ENCODE measurements at regions not wholly inside any gene's neighbourhood (a gene's known extent, or its start where the extent isn't known, plus 50 kb on each side); places are given as distances from the start of the nearest gene placed in this dataset.

DNA sequence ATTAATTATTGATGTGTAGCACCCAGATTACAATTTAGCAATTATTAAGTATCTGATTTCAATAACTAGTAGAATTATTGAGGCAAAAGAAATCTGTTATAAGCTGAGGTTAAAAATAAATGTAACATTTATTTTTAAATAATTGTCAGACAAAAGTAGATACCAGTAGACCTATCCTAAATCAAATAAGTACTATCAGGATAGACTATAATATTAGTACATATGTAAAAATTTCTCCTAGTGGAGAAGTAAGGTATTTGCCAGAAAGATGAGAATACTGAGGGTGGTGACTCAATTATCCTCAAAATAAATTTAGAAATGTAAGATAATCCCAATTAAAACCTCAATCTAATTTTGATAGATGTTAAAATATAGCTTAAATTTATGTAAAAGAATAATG lies 377.8 kb upstream of the CHRM3 start:
- Histone ChIP-seq H3K79me2 (ENCODE audit: low read depth) (no peaks in the 10 kb centered on the region), H3K9me3 (ENCODE audit: insufficient read depth, low read depth) (no peaks in the 10 kb centered on the region), H3K27ac (no peak overlapping the region), H3K9me2 (ENCODE audit: insufficient read depth) (no peaks in the 10 kb centered on the region; the same call in 1 of the 2 replicates), H3F3A (ENCODE audit: insufficient read depth, low read depth) (no peaks in the 10 kb centered on the region), H3K27me3 (ENCODE audit: insufficient read depth, low read depth) (0 out of 2 replicates have a peak, but pooled peaks cover 3% of the 10 kb centered on the region), H3K4me1 (replicated peaks; ENCODE audit: insufficient read depth) (no peaks in the 10 kb centered on the region), H2AFZ (no peak overlapping the region), H4K20me1 (ENCODE audit: insufficient read depth) (no peaks in the 10 kb centered on the region), H3K4me3 (no peak overlapping the region), H3K4me2 (no peak overlapping the region), H3K36me3 (ENCODE audit: low read depth) (no peaks in the 10 kb centered on the region)
- intact Hi-C loops (cut with micrococcal nuclease; ENCODE audit: unreplicated experiment), result no loop called here
- POLR2A ChIA-PET (ENCODE audit: unreplicated experiment), result no interaction called here
- CTCF ChIA-PET, result no interaction called here
- DNase-seq, result no peak
- TF ChIP-seq, protein P1, sequence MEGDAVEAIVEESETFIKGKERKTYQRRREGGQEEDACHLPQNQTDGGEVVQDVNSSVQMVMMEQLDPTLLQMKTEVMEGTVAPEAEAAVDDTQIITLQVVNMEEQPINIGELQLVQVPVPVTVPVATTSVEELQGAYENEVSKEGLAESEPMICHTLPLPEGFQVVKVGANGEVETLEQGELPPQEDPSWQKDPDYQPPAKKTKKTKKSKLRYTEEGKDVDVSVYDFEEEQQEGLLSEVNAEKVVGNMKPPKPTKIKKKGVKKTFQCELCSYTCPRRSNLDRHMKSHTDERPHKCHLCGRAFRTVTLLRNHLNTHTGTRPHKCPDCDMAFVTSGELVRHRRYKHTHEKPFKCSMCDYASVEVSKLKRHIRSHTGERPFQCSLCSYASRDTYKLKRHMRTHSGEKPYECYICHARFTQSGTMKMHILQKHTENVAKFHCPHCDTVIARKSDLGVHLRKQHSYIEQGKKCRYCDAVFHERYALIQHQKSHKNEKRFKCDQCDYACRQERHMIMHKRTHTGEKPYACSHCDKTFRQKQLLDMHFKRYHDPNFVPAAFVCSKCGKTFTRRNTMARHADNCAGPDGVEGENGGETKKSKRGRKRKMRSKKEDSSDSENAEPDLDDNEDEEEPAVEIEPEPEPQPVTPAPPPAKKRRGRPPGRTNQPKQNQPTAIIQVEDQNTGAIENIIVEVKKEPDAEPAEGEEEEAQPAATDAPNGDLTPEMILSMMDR (conservative IDR thresholded peaks at IDR 0.05), result peak; percentile 27; the same call in 1 of the 2 replicates
- no peak for TF ChIP-seq EZH2 (IDR thresholded peaks at IDR 0.05; ENCODE audit: low read depth)
- no TSS peak for BruUV-seq (replicated peaks)

DNA sequence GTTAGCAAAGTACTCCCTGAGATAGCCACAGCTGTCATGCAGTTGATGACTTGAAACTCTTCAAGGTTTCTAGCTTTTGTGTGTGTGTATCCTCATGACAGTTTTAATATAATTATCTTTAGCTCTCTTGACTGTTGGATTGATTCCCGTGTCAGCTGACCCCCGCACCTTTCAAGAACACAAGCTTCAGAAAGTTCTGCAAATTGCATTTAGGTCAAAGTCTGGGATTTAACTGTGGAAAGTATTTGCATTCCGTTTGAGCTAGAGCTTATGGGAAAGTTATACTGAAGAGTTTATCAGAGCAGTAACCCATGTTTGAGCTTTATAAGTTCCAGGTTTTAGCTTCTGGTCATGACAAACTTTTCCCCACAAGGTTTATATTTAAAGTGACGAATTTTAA lies 380.1 kb upstream of the CHRM3 start:
- ChIA-PET CTCF (no interaction called here), POLR2A (ENCODE audit: unreplicated experiment) (no interaction called here)
- Histone ChIP-seq H3K9me2 (ENCODE audit: insufficient read depth) (no peaks in the 10 kb centered on the region; the same call in 1 of the 2 replicates), H3F3A (ENCODE audit: insufficient read depth, low read depth) (no peaks in the 10 kb centered on the region), H3K9me3 (ENCODE audit: insufficient read depth, low read depth) (no peaks in the 10 kb centered on the region), H4K20me1 (ENCODE audit: insufficient read depth) (no peaks in the 10 kb centered on the region), H3K79me2 (ENCODE audit: low read depth) (no peaks in the 10 kb centered on the region), H3K27ac (no peak overlapping the region), H3K4me3 (no peak overlapping the region), H3K27me3 (ENCODE audit: insufficient read depth, low read depth) (0 out of 2 replicates have a peak, but pooled peaks cover 3% of the 10 kb centered on the region), H2AFZ (no peak overlapping the region), H3K4me2 (no peak overlapping the region), H3K4me1 (replicated peaks; ENCODE audit: insufficient read depth) (no peaks in the 10 kb centered on the region), H3K36me3 (ENCODE audit: low read depth) (no peaks in the 10 kb centered on the region)
- intact Hi-C loops (cut with micrococcal nuclease; ENCODE audit: unreplicated experiment), result no loop called here
- BruUV-seq (replicated peaks), result no TSS peak
- TF ChIP-seq, protein P1 (conservative IDR thresholded peaks at IDR 0.05), result no peak
- TF ChIP-seq EZH2 (IDR thresholded peaks at IDR 0.05; ENCODE audit: low read depth), result no peak
- no peak for DNase-seq

DNA sequence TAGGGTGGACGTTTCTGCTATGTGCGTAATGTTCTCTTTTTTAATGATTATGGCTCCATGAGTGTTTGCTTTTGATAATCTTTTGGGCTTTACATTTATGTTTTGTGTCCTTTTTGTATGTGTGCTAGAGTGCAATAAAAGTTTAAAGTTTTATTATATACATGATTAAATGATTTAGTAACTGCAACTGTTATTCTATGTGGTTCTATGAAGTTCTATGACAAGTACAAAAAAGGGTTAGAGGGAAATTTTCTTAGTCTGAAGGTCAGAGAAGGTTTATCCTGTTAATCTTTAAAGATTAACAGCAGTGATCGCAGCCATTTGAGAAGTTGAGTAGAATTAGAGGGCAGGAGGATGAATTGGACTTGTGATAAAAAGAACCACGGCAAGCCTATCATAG lies 386.4 kb upstream of the CHRM3 start:
- intact Hi-C loops (cut with micrococcal nuclease; ENCODE audit: unreplicated experiment), result no loop called here

More for the DNA sequence above, 386.4 kb upstream of the CHRM3 start:
- Histone ChIP-seq H3K79me2 (ENCODE audit: low read depth) (no peaks in the 10 kb centered on the region), H4K20me1 (ENCODE audit: insufficient read depth) (no peaks in the 10 kb centered on the region), H3K27me3 (ENCODE audit: insufficient read depth, low read depth) (no peaks in the 10 kb centered on the region), H3K9me2 (ENCODE audit: insufficient read depth) (no peaks in the 10 kb centered on the region), H3K9me3 (ENCODE audit: insufficient read depth, low read depth) (no peaks in the 10 kb centered on the region), H3K4me1 (replicated peaks; ENCODE audit: insufficient read depth) (no peaks in the 10 kb centered on the region), H3F3A (ENCODE audit: insufficient read depth, low read depth) (no peaks in the 10 kb centered on the region), H3K27ac (no peak overlapping the region), H3K4me3 (no peak overlapping the region), H3K4me2 (no peak overlapping the region), H3K36me3 (ENCODE audit: low read depth) (no peaks in the 10 kb centered on the region), H2AFZ (no peak overlapping the region)
- ChIA-PET CTCF (no interaction called here), POLR2A (ENCODE audit: unreplicated experiment) (no interaction called here)
- TF ChIP-seq, protein P1 (conservative IDR thresholded peaks at IDR 0.05), result no peak
- no peak for TF ChIP-seq EZH2 (IDR thresholded peaks at IDR 0.05; ENCODE audit: low read depth)
- DNase-seq, result no peak
- BruUV-seq (replicated peaks), result no TSS peak
